ENCODE measurements at regions not wholly inside any gene's neighbourhood (a gene's known extent, or its start where the extent isn't known, plus 50 kb on each side); places are given as distances from the start of the nearest gene placed in this dataset.
"Not testable (repeated sequence)": the region's sequence is repeated elsewhere in the genome, so short reads cannot be mapped to it uniquely, and the experiment has no call there.

DNA sequence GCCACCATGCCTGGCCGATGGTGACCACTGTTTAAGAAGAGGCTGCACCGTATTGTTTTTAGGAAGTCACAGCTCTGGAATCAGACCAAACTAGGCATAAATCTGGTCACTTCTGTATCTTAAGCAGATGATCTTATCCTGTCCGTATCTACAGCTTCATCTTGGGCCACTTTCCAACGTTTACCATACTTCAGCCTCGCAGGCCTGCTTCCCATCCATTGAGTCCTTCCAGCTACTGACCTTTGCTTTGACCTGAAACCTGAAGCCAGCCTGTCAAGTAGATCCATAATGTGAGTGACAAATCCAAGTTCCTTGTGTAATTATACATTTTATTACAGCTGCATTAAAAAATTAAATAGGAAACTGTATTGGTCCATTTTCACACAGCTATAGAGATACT, 1033.0 kb downstream of the CDH11 start:
- DNase-seq, result no peak

DNA sequence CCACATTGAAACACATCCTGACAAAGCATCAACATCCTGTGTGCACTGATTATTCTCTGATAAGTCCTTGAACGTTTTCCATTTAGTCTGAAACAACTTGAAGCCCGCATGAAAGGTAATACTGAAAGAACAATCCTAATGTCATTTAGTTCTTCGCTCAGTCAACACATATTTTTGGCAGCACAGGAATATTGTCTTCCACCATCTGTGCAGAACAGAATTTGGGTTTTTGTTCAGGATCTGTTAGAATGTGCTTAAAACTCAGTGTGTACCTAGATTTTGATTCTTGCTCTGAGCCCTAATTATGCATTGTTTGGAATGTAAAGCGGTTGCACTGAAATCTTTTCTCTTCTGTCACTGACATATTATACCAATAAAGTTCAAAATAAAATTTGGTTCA, 1036.6 kb downstream of the CDH11 start:
- DNase-seq, result no peak

DNA sequence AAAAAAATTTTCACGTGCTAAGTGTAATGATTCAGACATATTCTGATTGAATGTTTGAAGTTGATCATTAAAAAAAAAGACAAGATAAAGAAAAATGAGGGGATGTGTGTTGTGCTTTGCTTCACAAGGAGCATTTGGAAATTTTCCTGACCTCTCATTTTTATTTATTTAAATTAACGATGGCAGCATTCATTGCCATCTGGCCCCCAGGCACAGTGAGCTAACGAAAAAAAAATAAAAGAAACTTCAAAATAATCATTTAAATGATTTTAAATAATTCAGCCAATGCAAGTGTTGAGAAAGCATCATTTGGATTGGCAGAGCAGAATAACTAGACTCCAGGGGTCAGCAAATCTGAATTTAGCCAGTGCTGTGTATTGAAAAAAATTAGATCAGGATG, 1037.2 kb downstream of the CDH11 start:
- no peak for DNase-seq

DNA sequence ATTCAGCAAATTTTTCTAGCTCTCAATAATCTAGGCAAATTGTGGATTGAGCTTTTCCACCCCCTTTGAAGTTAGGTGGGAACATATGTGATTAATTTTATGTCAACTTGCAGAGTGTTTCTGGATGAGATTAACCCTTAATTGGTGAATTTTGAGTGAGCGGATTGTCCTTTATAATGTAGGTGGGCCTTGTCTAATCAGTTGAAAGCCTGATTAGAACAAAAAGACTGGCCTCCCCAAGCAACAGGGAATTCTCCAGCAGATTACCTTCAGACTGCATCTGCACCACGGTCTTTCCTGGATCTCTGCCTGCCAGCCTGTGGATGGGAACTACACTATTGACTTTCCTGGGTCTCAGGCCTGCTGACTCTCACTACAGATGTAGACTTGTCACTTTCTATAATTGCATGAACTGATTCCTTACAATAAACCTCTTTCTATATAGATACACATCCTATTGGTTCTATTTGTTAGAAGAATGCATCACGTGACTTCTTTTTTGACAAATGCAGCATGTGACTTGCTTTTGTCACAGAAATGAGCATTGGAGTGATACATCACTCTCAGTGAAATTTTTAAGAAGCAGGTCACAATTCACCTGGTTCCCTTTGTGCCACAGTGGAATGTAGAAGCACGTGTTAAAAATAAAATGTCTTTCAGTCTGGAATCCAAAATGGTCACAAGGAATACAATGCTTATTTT, 1038.3 kb downstream of the CDH11 start:
- DNase-seq, result no peak

GRCh38 chr16:64077242-64077641, 1044.6 kb downstream of the CDH11 start:
- DNase-seq, result no peak

- DNase-seq, result no peak
Observed at GRCh38 chr16:64074706-64075105, 1047.2 kb downstream of the CDH11 start.

GRCh38 chr16:64072131-64072730, 1049.6 kb downstream of the CDH11 start:
- not testable (repeated sequence) for DNase-seq

- no peak for DNase-seq
Observed at GRCh38 chr16:64065523-64065922, 1056.3 kb downstream of the CDH11 start.

- DNase-seq, result no peak
Observed at GRCh38 chr16:64061621-64062020, 1060.2 kb downstream of the CDH11 start.

DNA sequence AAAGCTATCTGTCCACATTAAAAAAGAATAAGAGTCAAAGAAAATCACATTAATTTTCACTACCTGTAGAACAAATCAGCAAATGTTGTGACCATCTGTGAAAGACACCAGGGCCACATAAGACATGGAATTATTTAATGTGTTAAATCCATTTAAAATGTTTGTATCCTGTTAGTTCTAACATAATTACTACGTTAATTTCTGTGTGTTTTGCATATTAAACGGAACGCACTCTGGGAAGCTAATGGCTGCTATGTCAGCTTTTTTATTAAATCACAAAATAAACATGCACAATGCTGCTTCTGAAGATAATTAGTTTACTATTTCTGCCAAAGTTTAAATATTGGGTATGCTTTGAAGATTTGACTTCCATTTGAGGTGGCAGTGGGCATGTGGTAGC, 1061.2 kb downstream of the CDH11 start:
- DNase-seq, result no peak

GRCh38 chr16:64058685-64059084, 1063.2 kb downstream of the CDH11 start:
- DNase-seq, result no peak

GRCh38 chr16:64051824-64052223, 1070.0 kb downstream of the CDH11 start:
- no peak for DNase-seq

GRCh38 chr16:64047878-64048277, 1074.0 kb downstream of the CDH11 start:
- DNase-seq, result no peak

DNA sequence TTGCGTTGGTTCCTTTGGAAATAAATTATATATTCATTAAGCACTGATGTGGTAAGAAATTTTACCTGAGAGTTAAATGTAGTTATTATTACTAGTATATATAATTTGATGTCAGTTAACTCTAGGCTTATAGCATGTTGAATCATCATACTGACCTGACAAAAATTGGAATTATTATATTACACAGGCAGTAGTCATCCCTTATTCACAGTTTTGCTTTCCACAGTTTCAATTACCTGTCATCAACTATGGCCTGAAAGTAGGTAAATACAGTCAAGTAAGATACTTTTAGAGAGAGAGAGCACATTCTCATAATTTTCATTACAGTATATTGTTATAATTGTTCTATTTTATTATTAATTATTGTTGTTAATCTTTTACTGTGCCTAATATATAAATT, 1074.7 kb downstream of the CDH11 start:
- DNase-seq, result no peak

GRCh38 chr16:64035337-64035736, 1086.5 kb downstream of the CDH11 start:
- DNase-seq, result no peak

DNA sequence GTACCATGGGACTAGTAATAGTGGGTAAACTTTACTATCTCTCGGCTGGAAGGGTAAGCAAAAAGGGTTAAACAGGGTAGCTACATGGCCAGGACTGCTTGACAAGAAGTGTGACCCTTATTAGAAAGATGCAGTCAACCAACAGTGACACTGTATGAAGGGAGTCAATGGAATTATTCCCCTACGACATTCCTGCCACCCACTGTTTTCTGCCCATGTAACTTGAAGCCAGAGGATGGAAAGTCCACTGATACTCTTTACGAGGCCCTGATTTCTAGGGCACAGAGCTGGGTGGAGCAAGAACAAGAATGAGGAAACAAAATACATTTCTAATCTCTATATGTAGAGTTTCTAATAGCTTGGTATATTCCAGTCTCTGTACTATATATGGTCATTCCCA, 1102.5 kb downstream of the CDH11 start:
- no peak for DNase-seq

DNA sequence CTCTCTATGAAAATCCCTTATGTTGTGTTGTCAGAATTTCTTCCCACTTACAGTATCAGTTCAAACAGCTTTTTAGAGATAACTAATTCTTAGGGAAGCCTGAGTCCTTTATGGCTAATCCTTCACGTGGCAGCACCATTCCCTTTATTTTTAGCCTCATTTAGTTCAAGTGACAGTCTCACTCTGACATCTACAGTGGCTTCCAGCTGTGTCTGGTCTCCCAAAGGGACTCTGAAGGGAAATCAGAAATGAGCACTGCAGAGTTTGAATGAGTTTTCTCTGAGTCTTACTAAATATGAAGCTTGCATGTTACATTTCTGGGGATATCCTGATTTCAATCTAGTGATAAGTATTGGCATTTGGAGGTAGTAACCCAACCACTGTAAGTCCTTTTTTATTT, 1104.1 kb downstream of the CDH11 start:
- no peak for DNase-seq

DNA sequence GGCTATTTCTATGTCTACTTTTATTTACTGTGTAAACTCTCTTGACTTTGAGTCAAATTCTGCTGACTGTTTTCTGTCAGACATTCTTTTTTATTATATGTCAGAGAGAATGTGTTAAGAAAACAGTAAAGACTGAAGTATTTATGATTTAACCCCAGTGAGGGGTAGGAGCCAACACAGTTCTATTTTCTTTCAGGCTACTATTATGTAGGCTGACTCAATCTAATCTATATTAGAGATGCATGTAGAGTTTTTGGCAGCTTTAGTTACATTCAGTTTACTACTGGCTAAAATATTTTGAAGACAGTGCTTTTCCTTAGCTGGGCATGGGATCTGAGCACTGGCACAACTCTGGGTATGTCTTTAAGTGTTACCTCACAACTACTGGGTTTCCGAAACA, 1108.0 kb downstream of the CDH11 start:
- no peak for DNase-seq

GRCh38 chr16:64012166-64012565, 1109.7 kb downstream of the CDH11 start:
- no peak for DNase-seq

DNA sequence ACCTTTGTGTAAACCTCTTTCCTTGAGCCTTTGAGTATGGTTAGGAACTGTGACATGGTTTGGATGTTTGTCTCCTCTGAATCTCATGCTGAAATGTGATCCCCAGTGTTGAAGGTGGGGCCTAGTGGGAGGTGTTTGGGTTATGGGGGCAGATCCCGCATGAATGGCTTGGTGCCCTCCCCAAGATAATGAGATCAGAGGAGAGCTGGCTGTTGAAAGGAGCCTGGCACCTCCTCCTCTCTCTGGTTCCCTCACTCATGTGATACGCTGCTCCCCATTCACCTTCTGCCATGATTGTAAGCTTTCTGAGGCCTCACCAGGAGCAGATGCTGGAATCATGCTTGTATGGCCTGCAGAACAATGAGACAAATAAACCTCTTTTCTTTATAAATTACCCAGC, 1110.2 kb downstream of the CDH11 start:
- no peak for DNase-seq

DNA sequence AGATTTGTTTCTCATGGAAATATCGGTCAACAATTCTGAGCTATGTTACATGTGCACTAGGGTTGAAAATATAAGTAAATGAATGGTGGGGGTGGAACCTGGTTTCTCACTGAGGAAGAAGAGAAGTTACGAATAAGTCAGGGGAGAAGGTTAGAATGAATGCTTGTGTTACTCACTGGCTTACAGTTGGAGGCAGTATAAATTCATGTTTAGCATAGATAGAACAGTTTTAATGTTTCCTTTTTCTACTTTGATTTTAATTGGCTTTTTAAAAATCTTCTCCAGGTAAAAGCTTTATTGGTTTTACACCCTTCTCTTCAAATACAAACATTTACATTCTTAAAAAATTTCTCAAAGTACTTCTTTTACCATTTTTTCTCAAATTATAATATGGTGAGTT, 1113.7 kb downstream of the CDH11 start:
- no peak for DNase-seq

DNA sequence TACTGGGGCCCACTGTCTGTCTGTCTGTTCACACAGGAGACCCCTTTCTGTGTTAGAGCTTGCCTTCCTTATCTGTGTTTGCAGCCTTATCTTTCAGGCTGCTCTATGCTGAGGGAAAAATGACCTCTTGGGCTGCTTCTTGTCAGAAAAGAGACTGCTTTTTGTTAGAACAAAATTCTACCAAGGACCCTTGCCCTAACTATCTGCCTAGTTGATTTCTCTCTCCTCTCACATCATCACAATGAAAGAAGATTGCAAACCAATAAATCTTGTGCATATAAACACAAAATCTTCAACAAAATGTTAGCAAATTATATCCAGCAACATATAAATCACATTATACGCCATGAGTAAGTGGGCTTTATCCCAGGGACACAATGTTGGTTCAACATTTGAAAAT, 1117.7 kb downstream of the CDH11 start:
- no peak for DNase-seq

DNA sequence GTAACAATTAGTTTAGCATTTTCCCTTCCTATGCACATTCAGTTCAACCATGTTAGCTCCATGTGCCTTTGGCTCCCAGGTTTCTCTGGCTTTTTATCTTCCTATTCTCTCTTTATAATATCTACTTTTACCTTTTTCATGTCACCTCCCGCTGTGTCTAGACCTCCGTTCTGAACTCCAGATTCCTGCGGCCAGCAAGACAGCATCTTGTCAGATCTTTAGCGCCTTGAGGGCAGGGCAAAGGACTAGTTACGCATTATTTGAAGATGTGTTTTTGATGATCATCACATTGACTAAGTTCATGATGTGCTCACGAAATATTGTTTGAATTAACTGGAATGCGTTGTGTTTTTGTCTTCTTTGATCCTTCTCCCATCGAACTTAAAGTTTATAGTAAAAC, 1126.8 kb downstream of the CDH11 start:
- DNase-seq, result no peak

DNA sequence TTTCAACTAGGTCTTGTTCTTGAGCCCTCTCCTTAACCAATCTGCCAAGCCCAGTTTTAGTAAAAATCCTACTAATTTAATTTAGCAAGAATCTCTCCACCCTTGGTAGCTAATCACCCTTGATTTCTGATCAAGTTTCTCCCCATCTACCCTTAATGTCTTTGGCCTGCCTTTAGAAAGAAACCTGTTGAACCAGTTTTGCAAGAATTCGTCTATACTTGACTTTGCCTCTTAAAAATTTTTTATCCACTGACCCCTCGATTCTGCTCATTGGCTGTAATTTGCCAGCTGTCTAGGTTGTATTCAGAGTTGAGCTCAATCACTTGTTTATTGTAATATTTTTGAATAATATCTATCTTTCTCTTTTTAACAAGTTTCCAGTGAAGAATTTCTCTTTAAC, 1138.5 kb downstream of the CDH11 start:
- no peak for DNase-seq

DNA sequence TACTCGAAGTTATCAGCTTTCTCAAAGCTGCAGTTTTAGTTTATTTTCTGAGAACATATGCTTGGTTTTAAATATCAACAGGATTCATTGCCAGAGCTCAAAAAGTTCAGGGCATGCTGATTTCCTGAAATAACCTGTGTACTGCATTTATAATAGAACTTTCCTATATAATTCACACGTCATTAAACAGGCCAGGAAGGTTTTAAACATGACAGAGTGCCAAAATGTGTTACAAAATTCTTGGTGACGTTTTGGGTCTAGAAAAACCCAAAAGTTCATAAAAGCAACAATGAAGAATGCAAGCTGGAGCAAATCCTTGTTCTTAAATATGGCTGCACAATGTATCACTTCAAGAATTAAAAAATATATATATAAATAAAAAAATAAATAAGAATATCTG, 1139.1 kb downstream of the CDH11 start:
- no peak for DNase-seq
